HUES48 (cell line): ENCODE measurements at regions not wholly inside any gene's neighbourhood (a gene's known extent, or its start where the extent isn't known, plus 50 kb on each side); places are given as distances from the start of the nearest gene placed in this dataset.
"Not testable (repeated sequence)": the region's sequence is repeated elsewhere in the genome, so short reads cannot be mapped to it uniquely, and the experiment has no call there.

Source experiments
- H3K27ac ChIP-seq: one replicate; pipeline ENCODE4 v1.7.0; 2013; ENCODE audit warnings: low read depth, low read length, inconsistent platforms
- H3K27me3 ChIP-seq: 2 replicates; pipeline ENCODE4 v1.6.1; 2013; ENCODE audit warnings: mild to moderate bottlenecking, low read length; ENCODE audit not compliant: control insufficient read depth, insufficient read depth
- H3K36me3 ChIP-seq: 2 replicates; pipeline ENCODE4 v1.6.1; 2013; ENCODE audit warnings: low read length; ENCODE audit not compliant: control insufficient read depth, insufficient read depth
- H3K4me1 ChIP-seq: 2 replicates; pipeline ENCODE4 v1.6.1; 2013; ENCODE audit warnings: mild to moderate bottlenecking, low read length; ENCODE audit not compliant: control insufficient read depth, insufficient read depth
- H3K4me3 ChIP-seq: 2 replicates; pipeline ENCODE4 v1.5.1; 2013; ENCODE audit warnings: mild to moderate bottlenecking, low read depth, low read length
- H3K9ac ChIP-seq: 2 replicates; pipeline ENCODE4 v1.6.1; 2013; ENCODE audit warnings: mild to moderate bottlenecking, low read depth, low read length, moderate library complexity
- H3K9me3 ChIP-seq: 2 replicates; pipeline ENCODE4 v1.6.1; 2013; ENCODE audit warnings: low read length; ENCODE audit not compliant: control insufficient read depth, insufficient read depth

- Histone ChIP-seq H3K27ac (no peak overlapping the region), H3K4me1 (no peaks in the 10 kb centered on the region), H3K9me3 (peaks cover 47% of the 10 kb centered on the region), H3K4me3 (no peak overlapping the region), H3K36me3 (no peaks in the 10 kb centered on the region), H3K9ac (no peak overlapping the region), H3K27me3 (no peaks in the 10 kb centered on the region)
Observed at GRCh38 chrX:63424063-63424462, 72.9 kb upstream of the SPIN4 start.

GRCh38 chrX:63421411-63421810 is 70.3 kb upstream of the SPIN4 start:
- Histone ChIP-seq H3K9me3 (peaks cover 39% of the 10 kb centered on the region), H3K9ac (no peak overlapping the region), H3K27me3 (no peaks in the 10 kb centered on the region), H3K27ac (no peak overlapping the region), H3K4me3 (no peak overlapping the region), H3K4me1 (no peaks in the 10 kb centered on the region), H3K36me3 (no peaks in the 10 kb centered on the region)

DNA sequence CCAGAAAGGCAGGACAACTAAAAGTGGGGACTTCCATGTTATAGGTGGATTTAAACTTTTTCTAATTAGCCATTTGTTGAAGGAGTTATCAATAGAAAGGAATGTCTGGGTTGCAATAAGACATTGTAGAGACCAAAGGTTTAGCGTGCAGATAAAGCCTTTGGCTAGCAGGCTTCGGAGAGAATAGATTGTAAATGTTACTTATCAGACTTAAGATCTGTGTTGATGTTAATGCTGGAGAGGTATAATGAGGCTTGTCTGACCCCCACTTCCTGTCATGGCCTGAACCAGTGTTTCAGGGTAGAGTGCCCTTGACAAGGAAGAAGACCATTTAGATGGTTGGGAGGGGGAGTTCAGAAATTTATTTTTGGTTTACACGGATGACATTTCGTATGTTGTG is 67.1 kb upstream of the SPIN4 start:
- H3K4me1 ChIP-seq = no peaks in the 10 kb centered on the region
- no peak overlapping the region for H3K9ac ChIP-seq
- H3K27ac ChIP-seq = no peak overlapping the region
- peaks cover 19% of the 10 kb centered on the region for H3K9me3 ChIP-seq
- H3K4me3 ChIP-seq = no peak overlapping the region
- no peaks in the 10 kb centered on the region for H3K27me3 ChIP-seq
- H3K36me3 ChIP-seq = no peaks in the 10 kb centered on the region

- H3K36me3 ChIP-seq = no peaks in the 10 kb centered on the region
- no peak overlapping the region for H3K27ac ChIP-seq
- no peaks in the 10 kb centered on the region for H3K4me1 ChIP-seq
- no peaks in the 10 kb centered on the region for H3K27me3 ChIP-seq
- peaks cover 15% of the 10 kb centered on the region for H3K9me3 ChIP-seq
- H3K9ac ChIP-seq = no peak overlapping the region
- no peak overlapping the region for H3K4me3 ChIP-seq
Observed at GRCh38 chrX:63417649-63418048, 66.5 kb upstream of the SPIN4 start.

- not testable (repeated sequence) for H3K27ac ChIP-seq, H3K27me3 ChIP-seq, H3K9ac ChIP-seq, H3K36me3 ChIP-seq, H3K4me3 ChIP-seq
- H3K9me3 ChIP-seq = peaks cover 19% of the 10 kb centered on the region
- peaks cover 14% of the 10 kb centered on the region; the same call in 1 of the 2 replicates for H3K4me1 ChIP-seq
Observed at GRCh38 chrX:63409934-63410333, 58.8 kb upstream of the SPIN4 start.

- no peaks in the 10 kb centered on the region for H3K36me3 ChIP-seq
- 0 out of 2 replicates have a peak overlapping the region, but pooled peaks have one; percentile 10 for H3K4me3 ChIP-seq
- no peak overlapping the region for H3K9ac ChIP-seq
Observed at GRCh38 chrX:63408050-63408449, 56.9 kb upstream of the SPIN4 start.

GRCh38 chrX:63404332-63404731 is 53.2 kb upstream of the SPIN4 start:
- no peak overlapping the region for H3K4me3 ChIP-seq
- peaks cover 49% of the 10 kb centered on the region for H3K9me3 ChIP-seq
- no peaks in the 10 kb centered on the region for H3K36me3 ChIP-seq
- no peak overlapping the region for H3K27ac ChIP-seq
- H3K27me3 ChIP-seq = no peaks in the 10 kb centered on the region
- H3K4me1 ChIP-seq = peaks cover 14% of the 10 kb centered on the region; the same call in 1 of the 2 replicates
- no peak overlapping the region for H3K9ac ChIP-seq

More at GRCh38 chrX:63408050-63408449, 56.9 kb upstream of the SPIN4 start:
- H3K4me1 ChIP-seq = peaks cover 14% of the 10 kb centered on the region; the same call in 1 of the 2 replicates
- H3K27ac ChIP-seq = peak overlapping the region; percentile 54
- H3K9me3 ChIP-seq = peaks cover 36% of the 10 kb centered on the region
- H3K27me3 ChIP-seq = no peaks in the 10 kb centered on the region

- Histone ChIP-seq H3K4me1 (no peaks in the 10 kb centered on the region), H3K9me3 (peaks cover 55% of the 10 kb centered on the region), H3K4me3 (no peak overlapping the region), H3K9ac (no peak overlapping the region), H3K36me3 (no peaks in the 10 kb centered on the region), H3K27ac (no peak overlapping the region), H3K27me3 (no peaks in the 10 kb centered on the region)
Observed at GRCh38 chrX:63402106-63402505, 51.0 kb upstream of the SPIN4 start.
